Thoracic aorta (tissue), 2 donors: ENCODE measurements at regions not wholly inside any gene's neighbourhood (a gene's known extent, or its start where the extent isn't known, plus 50 kb on each side); places are given as distances from the start of the nearest gene placed in this dataset.

Experiments used
- ATAC-seq: fragments of 150-250 bp; one replicate; pipeline ENCODE4 v1.8.0; 2017; ENCODE audit warnings: low read depth; ENCODE audit not compliant: insufficient number of reproducible peaks, low FRiP score
- DNase-seq: peaks from one replicate; pipeline ENCODE4 v3.0.0-alpha.2; 2020; ENCODE audit warnings: low spot score
- H3K27ac ChIP-seq, 2 donors: fragments of 200-600 bp; sonication (generic); 1 replicate in 1 of 2; 2 replicates in 1 of 2; pipeline ENCODE4 v1.5.1; 2016; ENCODE audit warnings: mild to moderate bottlenecking in 2 of 2, moderate library complexity in 2 of 2
- H3K27me3 ChIP-seq: fragments of 200-600 bp; sonication (generic); replicated peaks from 2 replicates; pipeline ENCODE4 v1.6.0; 2016; ENCODE audit warnings: mild to moderate bottlenecking; ENCODE audit not compliant: insufficient read depth
- H3K36me3 ChIP-seq: fragments of 200-600 bp; sonication (generic); one replicate; pipeline ENCODE4 v1.5.1; 2016
- H3K4me1 ChIP-seq, 2 donors: fragments of 200-600 bp; sonication (generic); 1 replicate in 1 of 2; 2 replicates in 1 of 2; pipeline versions ENCODE4 v1.5.1 to v1.6.0; 2016; ENCODE audit warnings: low read depth in 2 of 2, mild to moderate bottlenecking in 1 of 2; ENCODE audit not compliant: control insufficient read depth in 1 of 2
- H3K4me3 ChIP-seq: fragments of 200-600 bp; sonication (generic); 2 replicates; pipeline ENCODE4 v1.5.1; 2016; ENCODE audit warnings: mild to moderate bottlenecking
- H3K9me3 ChIP-seq: fragments of 200-600 bp; sonication (generic); 2 replicates; pipeline ENCODE4 v1.5.1; 2016
- CTCF ChIP-seq: fragments of 200-600 bp; sonication (generic); IDR thresholded peaks from one replicate; pipeline ENCODE4 v1.5.1; 2019; ENCODE audit warnings: antibody characterized with exemption

- peak overlapping the region in 1 of 2 donors; percentile 54 for H3K27ac ChIP-seq
- no peaks in the 10 kb centered on the region for H3K36me3 ChIP-seq
Measured at GRCh38 chr21:39119891-39120290, 63.4 kb downstream of the PSMG1 start.

GRCh38 chr21:39118604-39119215 lies 64.5 kb downstream of the PSMG1 start:
- H3K4me3 ChIP-seq = no peak overlapping the region
- TF ChIP-seq CTCF = no peak
- no peak overlapping the region for H3K27ac ChIP-seq
- no peaks in the 10 kb centered on the region for H3K36me3 ChIP-seq
- no peaks in the 10 kb centered on the region for H3K27me3 ChIP-seq
- no peak for ATAC-seq
- DNase-seq = no peak
- H3K9me3 ChIP-seq = peaks cover 9% of the 10 kb centered on the region
- H3K4me1 ChIP-seq = peaks cover 19 to 41% of the 10 kb centered on the region in 2 donors

More at GRCh38 chr21:39119891-39120290, 63.4 kb downstream of the PSMG1 start:
- Histone ChIP-seq H3K4me1 (peaks cover 13 to 36% of the 10 kb centered on the region in 2 donors), H3K9me3 (peaks cover 9% of the 10 kb centered on the region), H3K27me3 (no peaks in the 10 kb centered on the region), H3K4me3 (no peak overlapping the region)
- ATAC-seq (no peak), DNase-seq (no peak)
- no peak for TF ChIP-seq CTCF

GRCh38 chr21:39118061-39118460 lies 65.2 kb downstream of the PSMG1 start:
- Histone ChIP-seq H3K4me3 (no peak overlapping the region), H3K4me1 (peaks cover 25 to 47% of the 10 kb centered on the region in 2 donors), H3K9me3 (peaks cover 7% of the 10 kb centered on the region), H3K27ac (no peak overlapping the region), H3K36me3 (no peaks in the 10 kb centered on the region), H3K27me3 (no peaks in the 10 kb centered on the region)
- DNase-seq (no peak), ATAC-seq (no peak)
- no peak for TF ChIP-seq CTCF

- Histone ChIP-seq H3K27ac (no peak overlapping the region), H3K4me1 (peaks cover 31 to 53% of the 10 kb centered on the region in 2 donors), H3K36me3 (no peaks in the 10 kb centered on the region), H3K9me3 (peaks cover 2% of the 10 kb centered on the region), H3K4me3 (no peak overlapping the region), H3K27me3 (no peaks in the 10 kb centered on the region)
- no peak for ATAC-seq
- no peak for DNase-seq
- TF ChIP-seq CTCF = no peak
Measured at GRCh38 chr21:39117440-39117970, 65.7 kb downstream of the PSMG1 start.

- Histone ChIP-seq H3K4me1 (peaks cover 32 to 59% of the 10 kb centered on the region in 2 donors), H3K27me3 (no peaks in the 10 kb centered on the region), H3K4me3 (no peak overlapping the region), H3K27ac (no peak overlapping the region), H3K36me3 (no peaks in the 10 kb centered on the region), H3K9me3 (no peaks in the 10 kb centered on the region)
- ATAC-seq (no peak), DNase-seq (no peak)
- no peak for TF ChIP-seq CTCF
Measured at GRCh38 chr21:39116761-39117439, 66.4 kb downstream of the PSMG1 start.
